AG04450 (cell line): ENCODE measurements at regions not wholly inside any gene's neighbourhood (a gene's known extent, or its start where the extent isn't known, plus 50 kb on each side); places are given as distances from the start of the nearest gene placed in this dataset.

ENCODE experiments used
- CTCF ChIA-PET: fragments of 300-600, 350-600 bp; formaldehyde crosslinking; extraction: SDS; loops from one replicate; lab custom pipeline; 2022; ENCODE audit warnings: antibody characterized with exemption, inconsistent platforms; lab: Charles Lee
- POLR2A ChIA-PET: fragments of 350-600 bp; formaldehyde crosslinking; extraction: SDS; loops from one replicate; lab custom pipeline; 2021; ENCODE audit warnings: antibody characterized with exemption, inconsistent platforms; lab: Yijun Ruan, JAX
- DNase-seq: peaks from one replicate; pipeline ENCODE4 v3.0.0-alpha.2; 2011; ENCODE audit warnings: low read depth, low spot score
- H3K27ac ChIP-seq: one replicate; pipeline ENCODE4 v1.5.1; 2012; ENCODE audit warnings: low read depth, low read length, control low read depth
- H3K27me3 ChIP-seq: one replicate; pipeline ENCODE4 v1.6.0; 2012; ENCODE audit warnings: low read length; ENCODE audit not compliant: control insufficient read depth, insufficient read depth
- H3K4me3 ChIP-seq: 2 replicates; pipeline ENCODE4 v1.5.1; 2011; ENCODE audit warnings: mild to moderate bottlenecking, low read depth, low read length, control low read depth
- H3K9me3 ChIP-seq: 2 replicates; pipeline ENCODE4 v1.5.1; 2012; ENCODE audit warnings: low read length; ENCODE audit not compliant: control insufficient read depth, insufficient read depth
- CTCF ChIP-seq: IDR thresholded peaks from 2 replicates; pipeline ENCODE4 v1.5.1; 2011; ENCODE audit warnings: low read depth, low read length, control low read depth, inconsistent platforms

GRCh38 chr20:10739566-10739965 lies 65.8 kb upstream of the JAG1 start:
- no peak for DNase-seq
- Histone ChIP-seq H3K27ac (no peak overlapping the region), H3K27me3 (no peaks in the 10 kb centered on the region), H3K4me3 (no peak overlapping the region; the same call in 1 of the 2 replicates), H3K9me3 (no peaks in the 10 kb centered on the region)
- no peak for TF ChIP-seq CTCF
- CTCF ChIA-PET, result no interaction called here
- POLR2A ChIA-PET, result interaction anchor here (0.6 kb wide), 1 partner anchor 19 kb away, joined by 3 read pairs; no protein-coding TSS in a partner anchor

- Histone ChIP-seq H3K9me3 (no peaks in the 10 kb centered on the region), H3K27me3 (no peaks in the 10 kb centered on the region), H3K27ac (no peak overlapping the region), H3K4me3 (no peak overlapping the region)
- CTCF ChIA-PET, result no interaction called here
- TF ChIP-seq CTCF, result no peak
- DNase-seq, result no peak
- POLR2A ChIA-PET, result no interaction called here
These were observed 67.3 kb upstream of the JAG1 start for GRCh38 chr20:10741060-10741459.

GRCh38 chr20:10745790-10746189 lies 72.0 kb upstream of the JAG1 start:
- no peak for DNase-seq
- no peak for TF ChIP-seq CTCF
- no peaks in the 10 kb centered on the region for H3K27me3 ChIP-seq
- no peaks in the 10 kb centered on the region for H3K9me3 ChIP-seq
- H3K4me3 ChIP-seq, result no peak overlapping the region
- ChIA-PET CTCF (interaction anchor here (0.7 kb wide), 1 partner anchor 577 kb away, joined by 3 read pairs; no protein-coding TSS in a partner anchor), POLR2A (no interaction called here)
- no peak overlapping the region for H3K27ac ChIP-seq

GRCh38 chr20:10747019-10747418 lies 73.2 kb upstream of the JAG1 start:
- TF ChIP-seq CTCF, result no peak
- POLR2A ChIA-PET, result no interaction called here

GRCh38 chr20:10749084-10749483 lies 75.3 kb upstream of the JAG1 start:
- POLR2A ChIA-PET, result no interaction called here
- no peaks in the 10 kb centered on the region for H3K9me3 ChIP-seq
- no peaks in the 10 kb centered on the region for H3K27me3 ChIP-seq
- no peak for DNase-seq
- H3K4me3 ChIP-seq, result no peak overlapping the region
- H3K27ac ChIP-seq, result no peak overlapping the region
- no peak for TF ChIP-seq CTCF
- CTCF ChIA-PET, result no interaction called here

More at GRCh38 chr20:10747019-10747418, 73.2 kb upstream of the JAG1 start:
- CTCF ChIA-PET, result no interaction called here
- no peaks in the 10 kb centered on the region for H3K27me3 ChIP-seq
- H3K27ac ChIP-seq, result no peak overlapping the region
- no peak overlapping the region for H3K4me3 ChIP-seq
- no peak for DNase-seq
- no peaks in the 10 kb centered on the region for H3K9me3 ChIP-seq
